Neural cell (in vitro differentiated cells): ENCODE measurements at regions not wholly inside any gene's neighbourhood (a gene's known extent, or its start where the extent isn't known, plus 50 kb on each side); places are given as distances from the start of the nearest gene placed in this dataset.

Experiments
- CTCF ChIP-seq: fragments of 450-650 bp; IDR thresholded peaks from 2 replicates; pipeline ENCODE4 v1.5.1; 2014; ENCODE audit warnings: antibody characterized with exemption, mild to moderate bottlenecking, moderate library complexity; ENCODE audit not compliant: poor library complexity, severe bottlenecking
- POLR2AphosphoS5 ChIP-seq: IDR thresholded peaks from 2 replicates; pipeline ENCODE4 v1.6.1; 2012
- TF ChIP-seq, protein P1 (sequence below): IDR thresholded peaks from 2 replicates; pipeline ENCODE4 v1.6.1; 2012; ENCODE audit warnings: borderline replicate concordance

- TF ChIP-seq CTCF, result no peak
- no peak for TF ChIP-seq POLR2AphosphoS5
- TF ChIP-seq, protein P1, sequence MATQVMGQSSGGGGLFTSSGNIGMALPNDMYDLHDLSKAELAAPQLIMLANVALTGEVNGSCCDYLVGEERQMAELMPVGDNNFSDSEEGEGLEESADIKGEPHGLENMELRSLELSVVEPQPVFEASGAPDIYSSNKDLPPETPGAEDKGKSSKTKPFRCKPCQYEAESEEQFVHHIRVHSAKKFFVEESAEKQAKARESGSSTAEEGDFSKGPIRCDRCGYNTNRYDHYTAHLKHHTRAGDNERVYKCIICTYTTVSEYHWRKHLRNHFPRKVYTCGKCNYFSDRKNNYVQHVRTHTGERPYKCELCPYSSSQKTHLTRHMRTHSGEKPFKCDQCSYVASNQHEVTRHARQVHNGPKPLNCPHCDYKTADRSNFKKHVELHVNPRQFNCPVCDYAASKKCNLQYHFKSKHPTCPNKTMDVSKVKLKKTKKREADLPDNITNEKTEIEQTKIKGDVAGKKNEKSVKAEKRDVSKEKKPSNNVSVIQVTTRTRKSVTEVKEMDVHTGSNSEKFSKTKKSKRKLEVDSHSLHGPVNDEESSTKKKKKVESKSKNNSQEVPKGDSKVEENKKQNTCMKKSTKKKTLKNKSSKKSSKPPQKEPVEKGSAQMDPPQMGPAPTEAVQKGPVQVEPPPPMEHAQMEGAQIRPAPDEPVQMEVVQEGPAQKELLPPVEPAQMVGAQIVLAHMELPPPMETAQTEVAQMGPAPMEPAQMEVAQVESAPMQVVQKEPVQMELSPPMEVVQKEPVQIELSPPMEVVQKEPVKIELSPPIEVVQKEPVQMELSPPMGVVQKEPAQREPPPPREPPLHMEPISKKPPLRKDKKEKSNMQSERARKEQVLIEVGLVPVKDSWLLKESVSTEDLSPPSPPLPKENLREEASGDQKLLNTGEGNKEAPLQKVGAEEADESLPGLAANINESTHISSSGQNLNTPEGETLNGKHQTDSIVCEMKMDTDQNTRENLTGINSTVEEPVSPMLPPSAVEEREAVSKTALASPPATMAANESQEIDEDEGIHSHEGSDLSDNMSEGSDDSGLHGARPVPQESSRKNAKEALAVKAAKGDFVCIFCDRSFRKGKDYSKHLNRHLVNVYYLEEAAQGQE, result no peak
Measured at GRCh38 chr9:119829748-119830147, 460.5 kb upstream of the BRINP1 start.
